Stimulated activated CD8-positive, alpha-beta memory T cell treated with anti-CD3 and anti-CD28 coated beads, Interleukin-15, amount 100 ng/mL, for 4 hours (primary cell): ENCODE measurements at regions not wholly inside any gene's neighbourhood (a gene's known extent, or its start where the extent isn't known, plus 50 kb on each side); places are given as distances from the start of the nearest gene placed in this dataset.

Source experiments
- DNase-seq, 2 donors: peaks; one replicate each; pipeline ENCODE4 v3.0.0-alpha.2; 2020; ENCODE audit warnings: low read depth in 2 of 2

- no peak for DNase-seq
Observed at GRCh38 chr6:140071601-140072062, 697.2 kb upstream of the CITED2 start.

- no peak for DNase-seq
Observed at GRCh38 chr6:140070846-140071473, 696.5 kb upstream of the CITED2 start.

GRCh38 chr6:140069576-140069975 is 695.1 kb upstream of the CITED2 start:
- no peak for DNase-seq

- no peak for DNase-seq
Observed at GRCh38 chr6:140068801-140069200, 694.4 kb upstream of the CITED2 start.

- DNase-seq = no peak
Observed at GRCh38 chr6:140064366-140064765, 689.9 kb upstream of the CITED2 start.

GRCh38 chr6:140063021-140063399 is 688.6 kb upstream of the CITED2 start:
- no peak for DNase-seq

- DNase-seq = no peak
Observed at GRCh38 chr6:140062043-140063020, 687.9 kb upstream of the CITED2 start.

- no peak for DNase-seq
Observed at GRCh38 chr6:140061110-140062042, 686.9 kb upstream of the CITED2 start.

GRCh38 chr6:140059947-140060346 is 685.5 kb upstream of the CITED2 start:
- DNase-seq = no peak

GRCh38 chr6:140058863-140059262 is 684.4 kb upstream of the CITED2 start:
- no peak for DNase-seq

GRCh38 chr6:140052736-140053729 is 678.6 kb upstream of the CITED2 start:
- DNase-seq = no peak

GRCh38 chr6:140051521-140052512 is 677.4 kb upstream of the CITED2 start:
- DNase-seq = no peak

- DNase-seq = no peak
Observed at GRCh38 chr6:140050101-140050995, 675.9 kb upstream of the CITED2 start.

- DNase-seq = no peak
Observed at GRCh38 chr6:140049251-140049650, 674.8 kb upstream of the CITED2 start.

- DNase-seq = no peak
Observed at GRCh38 chr6:140048202-140048790, 673.8 kb upstream of the CITED2 start.

GRCh38 chr6:140047321-140047720 is 672.9 kb upstream of the CITED2 start:
- no peak for DNase-seq

GRCh38 chr6:140046016-140046632 is 671.7 kb upstream of the CITED2 start:
- no peak for DNase-seq
